CD4-positive, alpha-beta T cell (primary cell): ENCODE measurements at regions not wholly inside any gene's neighbourhood (a gene's known extent, or its start where the extent isn't known, plus 50 kb on each side); places are given as distances from the start of the nearest gene placed in this dataset.

Experiments used
- ATAC-seq: fragments of 200-7000 bp; cut with Tn5 transposase; one replicate; pipeline ENCODE4 v1.10.0; 2022; ENCODE audit warnings: mild to moderate bottlenecking; ENCODE audit not compliant: poor library complexity
- CTCF ChIA-PET: fragments of 350-600 bp; sonication (Branson Sonifier 250); formaldehyde crosslinking; loops from one replicate; lab custom pipeline; 2021; ENCODE audit warnings: antibody characterized with exemption, inconsistent platforms; lab: Charles Lee
- POLR2A ChIA-PET: fragments of 350-600 bp; sonication (Branson Sonifier 250); formaldehyde crosslinking; loops from one replicate; lab custom pipeline; 2021; ENCODE audit warnings: antibody characterized with exemption, inconsistent platforms; lab: Charles Lee
- DNase-seq, 14 experiments: peaks; one replicate each; pipeline ENCODE4 v3.0.0-alpha.2; 2013 to 2020; ENCODE audit warnings: mixed read lengths in 2 of 14
- H3K27ac ChIP-seq, 2 donors: one replicate each; pipeline versions ENCODE4 v1.5.1 to v1.7.0; 2013; ENCODE audit warnings: low read length in 2 of 2, low read depth in 1 of 2, mild to moderate bottlenecking in 1 of 2
- H3K27me3 ChIP-seq, 2 experiments: 1 replicate in 1 of 2; 2 replicates in 1 of 2; pipeline versions ENCODE4 v1.6.1 to v1.7.0; 2013; ENCODE audit warnings: low read length in 2 of 2, control low read depth in 1 of 2, mild to moderate bottlenecking in 1 of 2, moderate library complexity in 1 of 2; ENCODE audit not compliant: insufficient read depth in 2 of 2, control insufficient read depth in 1 of 2
- H3K36me3 ChIP-seq: one replicate; pipeline ENCODE4 v1.6.1; 2013; ENCODE audit warnings: low read length, control low read depth; ENCODE audit not compliant: insufficient read depth
- H3K4me1 ChIP-seq: one replicate; pipeline ENCODE4 v1.6.1; 2013; ENCODE audit warnings: low read length, control low read depth; ENCODE audit not compliant: insufficient read depth
- H3K4me3 ChIP-seq: one replicate; pipeline ENCODE4 v1.5.1; 2013; ENCODE audit warnings: mild to moderate bottlenecking, low read length, moderate library complexity
- H3K9me3 ChIP-seq, 2 experiments: 1 replicate in 1 of 2; 2 replicates in 1 of 2; pipeline versions ENCODE4 v1.6.1 to v1.7.0; 2013; ENCODE audit warnings: low read length in 2 of 2, mild to moderate bottlenecking in 2 of 2, control low read depth in 1 of 2, moderate library complexity in 1 of 2; ENCODE audit not compliant: control insufficient read depth in 1 of 2, insufficient read depth in 1 of 2
- H3K27ac Mint-ChIP-seq: one replicate; pipeline ENCODE4 v1.8.0; 2020; ENCODE audit warnings: mixed read lengths
- H3K27me3 Mint-ChIP-seq: one replicate; pipeline ENCODE4 v1.8.0; 2021; ENCODE audit warnings: mixed read lengths
- H3K36me3 Mint-ChIP-seq: one replicate; pipeline ENCODE4 v1.8.0; 2021; ENCODE audit warnings: low read depth, mixed read lengths
- H3K4me1 Mint-ChIP-seq: one replicate; pipeline ENCODE4 v1.8.0; 2021; ENCODE audit warnings: low read depth, mixed read lengths
- H3K4me3 Mint-ChIP-seq: one replicate; pipeline ENCODE4 v1.8.0; 2020; ENCODE audit warnings: mild to moderate bottlenecking, mixed read lengths
- H3K9me3 Mint-ChIP-seq: one replicate; pipeline ENCODE4 v1.8.0; 2020; ENCODE audit warnings: mixed read lengths
- CTCF ChIP-seq: fragments of 200-600 bp; IDR thresholded peaks from one replicate; pipeline ENCODE4 v1.8.0; 2022; ENCODE audit warnings: antibody characterized with exemption, mild to moderate bottlenecking
- intact Hi-C, 2 experiments: fragments of 100-400 bp; cut with DNase I in 1 of 2; cut with micrococcal nuclease in 1 of 2; formaldehyde crosslinking; loops; one replicate each; pipeline versions ENCODE4 v1.15.1 to v1.9.0; 2023 to 2025; cut with DNase I, micrococcal nuclease

DNA sequence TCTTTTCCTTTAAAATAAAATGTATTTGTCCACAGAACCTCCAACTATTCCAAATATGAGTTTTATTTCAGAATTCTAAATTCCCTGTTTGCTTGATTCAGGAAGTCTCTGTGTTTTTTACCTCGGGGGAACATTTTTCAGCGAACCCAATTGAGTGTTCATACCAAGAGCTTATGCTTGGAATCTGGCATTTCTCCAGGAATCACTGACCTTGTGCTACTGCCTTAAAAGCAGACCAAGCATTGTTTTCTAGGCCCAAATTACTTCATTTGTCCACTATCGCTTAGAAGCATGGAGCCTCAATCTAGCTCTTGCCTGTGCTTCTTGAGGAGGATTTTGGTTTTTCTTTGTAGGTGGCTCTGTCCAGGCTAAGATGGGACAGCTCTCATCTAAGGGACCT lies 59.4 kb downstream of the EBLN1 start:
- TF ChIP-seq CTCF: no peak
- no peak overlapping the region for H3K27ac ChIP-seq
- no peaks in the 10 kb centered on the region for H3K36me3 Mint-ChIP-seq
- no peak overlapping the region for H3K27ac Mint-ChIP-seq
- H3K9me3 Mint-ChIP-seq: no peaks in the 10 kb centered on the region
- DNase-seq: no peak
- H3K27me3 ChIP-seq: no peaks in the 10 kb centered on the region
- POLR2A ChIA-PET: no interaction called here
- peaks cover 5% of the 10 kb centered on the region for H3K4me1 ChIP-seq
- peaks cover 12% of the 10 kb centered on the region for H3K4me1 Mint-ChIP-seq
- intact Hi-C loops: no loop called here
- no peak for ATAC-seq
- H3K4me3 Mint-ChIP-seq: no peak overlapping the region
- no peak overlapping the region for H3K4me3 ChIP-seq
- CTCF ChIA-PET: no interaction called here
- H3K36me3 ChIP-seq: no peaks in the 10 kb centered on the region
- no peaks in the 10 kb centered on the region for H3K27me3 Mint-ChIP-seq
- no peaks in the 10 kb centered on the region for H3K9me3 ChIP-seq

DNA sequence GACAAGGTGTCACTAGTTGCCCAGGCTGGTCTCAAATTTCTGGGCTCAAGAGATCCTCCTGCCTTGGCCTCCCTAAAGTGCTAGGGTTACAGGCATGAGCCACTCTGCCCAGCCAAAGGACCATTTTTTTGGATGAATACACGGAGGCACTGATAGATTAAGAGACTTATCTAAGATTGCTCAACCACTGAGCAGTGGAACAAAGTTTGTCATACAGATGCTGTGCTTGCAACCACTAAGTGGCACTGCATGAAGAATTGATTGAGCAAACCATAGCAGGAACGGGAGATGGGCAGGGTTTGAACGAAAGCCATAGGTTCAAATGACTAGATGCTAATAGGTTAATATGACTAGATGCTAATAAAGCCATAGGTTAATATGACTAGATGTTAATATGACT lies 61.1 kb downstream of the EBLN1 start:
- no peaks in the 10 kb centered on the region for H3K36me3 ChIP-seq
- POLR2A ChIA-PET: no interaction called here
- DNase-seq (no peak), ATAC-seq (no peak)
- no peak overlapping the region for H3K4me3 ChIP-seq
- peaks cover 0 to 7% of the 10 kb centered on the region in 2 experiments for H3K27me3 ChIP-seq
- Mint-ChIP-seq H3K36me3 (no peaks in the 10 kb centered on the region), H3K27me3 (peaks cover 1% of the 10 kb centered on the region), H3K9me3 (no peaks in the 10 kb centered on the region), H3K4me1 (peaks cover 12% of the 10 kb centered on the region), H3K4me3 (no peak overlapping the region), H3K27ac (no peak overlapping the region)
- no peak overlapping the region for H3K27ac ChIP-seq
- CTCF ChIA-PET: interaction anchor here (1.1 kb wide), 1 partner anchor 13 kb away, joined by 3 read pairs; no protein-coding TSS in a partner anchor
- intact Hi-C loops: no loop called here
- H3K4me1 ChIP-seq: peaks cover 5% of the 10 kb centered on the region
- no peak for TF ChIP-seq CTCF
- peaks cover 0 to under 1% of the 10 kb centered on the region in 2 experiments for H3K9me3 ChIP-seq

- intact Hi-C loops: no loop called here
- CTCF ChIA-PET: no interaction called here
- POLR2A ChIA-PET: no interaction called here
These were observed 65.4 kb downstream of the EBLN1 start for GRCh38 chr10:22152403-22152802.

More at GRCh38 chr10:22152403-22152802, 65.4 kb downstream of the EBLN1 start:
- peaks cover 5% of the 10 kb centered on the region for H3K27me3 Mint-ChIP-seq
- no peak overlapping the region for H3K27ac Mint-ChIP-seq
- Histone ChIP-seq H3K27ac (no peak overlapping the region), H3K36me3 (no peaks in the 10 kb centered on the region), H3K9me3 (peaks cover 3 to 12% of the 10 kb centered on the region in 2 experiments), H3K27me3 (peaks cover 0 to 7% of the 10 kb centered on the region in 2 experiments), H3K4me1 (no peaks in the 10 kb centered on the region), H3K4me3 (no peak overlapping the region)
- no peak for DNase-seq
- H3K9me3 Mint-ChIP-seq: peaks cover 3% of the 10 kb centered on the region
- no peaks in the 10 kb centered on the region for H3K4me1 Mint-ChIP-seq
- no peak overlapping the region for H3K4me3 Mint-ChIP-seq
- ATAC-seq: no peak
- no peak for TF ChIP-seq CTCF
- no peaks in the 10 kb centered on the region for H3K36me3 Mint-ChIP-seq
